ENCODE measurements at regions not wholly inside any gene's neighbourhood (a gene's known extent, or its start where the extent isn't known, plus 50 kb on each side); places are given as distances from the start of the nearest gene placed in this dataset.

DNA sequence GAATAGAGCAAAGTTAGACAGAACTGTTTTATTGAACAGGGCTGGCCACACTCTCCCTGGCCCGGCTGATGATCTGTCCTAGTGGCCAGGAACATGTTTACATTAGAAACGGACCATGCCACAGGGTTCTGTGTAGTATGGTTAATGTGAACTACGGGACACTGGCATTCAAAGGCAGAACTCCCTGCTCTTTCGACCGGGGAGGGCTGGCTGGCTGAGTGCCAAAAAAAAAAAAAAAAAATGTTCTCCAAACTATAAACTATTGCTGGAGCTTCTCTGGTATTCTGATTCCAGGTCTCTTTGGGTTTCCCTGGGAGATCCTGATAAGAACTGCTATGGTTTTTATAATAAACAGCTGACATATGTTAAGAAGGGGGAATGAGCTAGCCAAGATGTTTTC, 1262.6 kb upstream of the SORCS1 start:
- TF ChIP-seq EZH2 (IDR thresholded peaks at IDR 0.05; ENCODE audit: low read depth) = no peak
- TF ChIP-seq, protein P1, sequence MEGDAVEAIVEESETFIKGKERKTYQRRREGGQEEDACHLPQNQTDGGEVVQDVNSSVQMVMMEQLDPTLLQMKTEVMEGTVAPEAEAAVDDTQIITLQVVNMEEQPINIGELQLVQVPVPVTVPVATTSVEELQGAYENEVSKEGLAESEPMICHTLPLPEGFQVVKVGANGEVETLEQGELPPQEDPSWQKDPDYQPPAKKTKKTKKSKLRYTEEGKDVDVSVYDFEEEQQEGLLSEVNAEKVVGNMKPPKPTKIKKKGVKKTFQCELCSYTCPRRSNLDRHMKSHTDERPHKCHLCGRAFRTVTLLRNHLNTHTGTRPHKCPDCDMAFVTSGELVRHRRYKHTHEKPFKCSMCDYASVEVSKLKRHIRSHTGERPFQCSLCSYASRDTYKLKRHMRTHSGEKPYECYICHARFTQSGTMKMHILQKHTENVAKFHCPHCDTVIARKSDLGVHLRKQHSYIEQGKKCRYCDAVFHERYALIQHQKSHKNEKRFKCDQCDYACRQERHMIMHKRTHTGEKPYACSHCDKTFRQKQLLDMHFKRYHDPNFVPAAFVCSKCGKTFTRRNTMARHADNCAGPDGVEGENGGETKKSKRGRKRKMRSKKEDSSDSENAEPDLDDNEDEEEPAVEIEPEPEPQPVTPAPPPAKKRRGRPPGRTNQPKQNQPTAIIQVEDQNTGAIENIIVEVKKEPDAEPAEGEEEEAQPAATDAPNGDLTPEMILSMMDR (conservative IDR thresholded peaks at IDR 0.05) = no peak

Measured in PC-9 (cell line).